ENCODE measurements at regions not wholly inside any gene's neighbourhood (a gene's known extent, or its start where the extent isn't known, plus 50 kb on each side); places are given as distances from the start of the nearest gene placed in this dataset.

- no peak for DNase-seq (ENCODE audit: extremely low spot score, unreplicated experiment)
- Mint-ChIP-seq H3K27me3 (no peaks in the 10 kb centered on the region), H3K9me3 (no peaks in the 10 kb centered on the region), H3K4me3 (no peak overlapping the region), H3K27ac (no peak overlapping the region), H3K36me3 (no peaks in the 10 kb centered on the region), H3K4me1 (ENCODE audit: unreplicated experiment) (no peaks in the 10 kb centered on the region)
- TF ChIP-seq CTCF (conservative IDR thresholded peaks at IDR 0.05): no peak
These were observed 195.0 kb downstream of the FBXO4 start for GRCh38 chr5:42120070-42120469.

- Mint-ChIP-seq H3K9me3 (no peaks in the 10 kb centered on the region), H3K27me3 (no peaks in the 10 kb centered on the region), H3K27ac (no peak overlapping the region), H3K4me1 (ENCODE audit: unreplicated experiment) (no peaks in the 10 kb centered on the region), H3K4me3 (no peak overlapping the region), H3K36me3 (no peaks in the 10 kb centered on the region)
- TF ChIP-seq CTCF (conservative IDR thresholded peaks at IDR 0.05): no peak
- no peak for DNase-seq (ENCODE audit: extremely low spot score, unreplicated experiment)
These were observed 196.3 kb downstream of the FBXO4 start for GRCh38 chr5:42121401-42121800.

GRCh38 chr5:42131081-42131480, 206.0 kb downstream of the FBXO4 start:
- H3K36me3 Mint-ChIP-seq: no peaks in the 10 kb centered on the region
- no peaks in the 10 kb centered on the region for H3K4me1 Mint-ChIP-seq (ENCODE audit: unreplicated experiment)
- TF ChIP-seq CTCF (conservative IDR thresholded peaks at IDR 0.05): no peak
- no peak for DNase-seq (ENCODE audit: extremely low spot score, unreplicated experiment)
- no peak overlapping the region for H3K4me3 Mint-ChIP-seq
- H3K9me3 Mint-ChIP-seq: no peaks in the 10 kb centered on the region
- H3K27me3 Mint-ChIP-seq: no peaks in the 10 kb centered on the region
- H3K27ac Mint-ChIP-seq: no peak overlapping the region

- TF ChIP-seq CTCF (conservative IDR thresholded peaks at IDR 0.05): no peak
- DNase-seq (ENCODE audit: extremely low spot score, unreplicated experiment): no peak
- Mint-ChIP-seq H3K4me1 (ENCODE audit: unreplicated experiment) (no peaks in the 10 kb centered on the region), H3K36me3 (no peaks in the 10 kb centered on the region), H3K9me3 (no peaks in the 10 kb centered on the region), H3K27ac (no peak overlapping the region), H3K4me3 (no peak overlapping the region), H3K27me3 (no peaks in the 10 kb centered on the region)
These were observed 218.3 kb downstream of the FBXO4 start for GRCh38 chr5:42143361-42143760.

- H3K4me1 Mint-ChIP-seq (ENCODE audit: unreplicated experiment): no peaks in the 10 kb centered on the region
- H3K36me3 Mint-ChIP-seq: no peaks in the 10 kb centered on the region
- no peak for DNase-seq (ENCODE audit: extremely low spot score, unreplicated experiment)
- H3K9me3 Mint-ChIP-seq: peaks cover 9% of the 10 kb centered on the region
- H3K27me3 Mint-ChIP-seq: no peaks in the 10 kb centered on the region
- H3K27ac Mint-ChIP-seq: no peak overlapping the region
- no peak overlapping the region for H3K4me3 Mint-ChIP-seq
- TF ChIP-seq CTCF (conservative IDR thresholded peaks at IDR 0.05): no peak
These were observed 223.7 kb downstream of the FBXO4 start for GRCh38 chr5:42148813-42149212.

- Mint-ChIP-seq H3K27ac (no peak overlapping the region), H3K4me3 (no peak overlapping the region), H3K9me3 (no peaks in the 10 kb centered on the region), H3K27me3 (no peaks in the 10 kb centered on the region), H3K4me1 (ENCODE audit: unreplicated experiment) (no peaks in the 10 kb centered on the region), H3K36me3 (no peaks in the 10 kb centered on the region)
- TF ChIP-seq CTCF (conservative IDR thresholded peaks at IDR 0.05): no peak
- no peak for DNase-seq (ENCODE audit: extremely low spot score, unreplicated experiment)
These were observed 232.1 kb downstream of the FBXO4 start for GRCh38 chr5:42157215-42157614.

All from type B pancreatic cell (in vitro differentiated cells).